Prostate gland (tissue), 2 donors: ENCODE measurements at regions not wholly inside any gene's neighbourhood (a gene's known extent, or its start where the extent isn't known, plus 50 kb on each side); places are given as distances from the start of the nearest gene placed in this dataset.

ENCODE experiments used
- DNase-seq: peaks from one replicate; pipeline ENCODE4 v3.0.0-alpha.2; 2019; ENCODE audit warnings: low spot score
- H3K27ac ChIP-seq, 2 donors: fragments of 200-600 bp; sonication (generic); 2 replicates each; pipeline ENCODE4 v1.5.1; 2017 to 2019
- H3K27me3 ChIP-seq: fragments of 200-600 bp; sonication (generic); replicated peaks from 2 replicates; pipeline ENCODE4 v1.5.1; 2019; ENCODE audit not compliant: insufficient read depth
- H3K36me3 ChIP-seq, 2 donors: fragments of 200-600 bp; sonication (generic); 1 replicate in 1 of 2; 2 replicates in 1 of 2; pipeline versions ENCODE4 v1.5.1 to v1.8.1; 2017 to 2019
- H3K4me1 ChIP-seq: fragments of 200-600 bp; sonication (generic); replicated peaks from 2 replicates; pipeline ENCODE4 v1.5.1; 2019
- H3K4me3 ChIP-seq, 2 donors: fragments of 200-600 bp; sonication (generic); 2 replicates each; pipeline ENCODE4 v1.5.1; 2017 to 2019
- H3K9me3 ChIP-seq: fragments of 200-600 bp; sonication (generic); 2 replicates; pipeline ENCODE4 v1.5.1; 2017
- CTCF ChIP-seq, 4 experiments: fragments of 200-600 bp in 2 of 4; fragments of 450-650 bp in 2 of 4; sonication (generic) in 2 of 4; IDR thresholded peaks; 1 replicate in 3 of 4; 2 replicates in 1 of 4; pipeline ENCODE4 v1.5.1; 2016 to 2019; ENCODE audit warnings: antibody characterized with exemption in 4 of 4, mild to moderate bottlenecking in 2 of 4, moderate library complexity in 2 of 4
- POLR2A ChIP-seq: fragments of 450-650 bp; IDR thresholded peaks from one replicate; pipeline ENCODE4 v1.6.1; 2016; ENCODE audit warnings: antibody characterized with exemption, mild to moderate bottlenecking
- POLR2AphosphoS5 ChIP-seq: sonication (generic); formaldehyde crosslinking; IDR thresholded peaks from one replicate; pipeline ENCODE4 v1.6.1; 2017; ENCODE audit warnings: antibody characterized with exemption
- WGBS: methylation state at CpG from one replicate; pipeline ENCODE4 v1.1.5; 2018; 5-methylcytosine and 5-hydroxymethylcytosine counted together
- intact Hi-C: fragments of 100-400 bp; cut with DNase I; formaldehyde crosslinking; loops from one replicate; pipeline ENCODE4 v1.14.2; 2022

GRCh38 chr14:38745861-38746260 is 357.2 kb downstream of the SEC23A start:
- no peak overlapping the region for H3K27ac ChIP-seq
- no peak overlapping the region for H3K4me3 ChIP-seq
- H3K4me1 ChIP-seq, result no peaks in the 10 kb centered on the region
- no peak for DNase-seq
- no peak for TF ChIP-seq CTCF (IDR thresholded peaks at IDR 0.05)
- no peak for TF ChIP-seq POLR2A
- TF ChIP-seq POLR2AphosphoS5, result no peak
- 70% methylated on average over 1 of the region's 1 CpG for WGBS
- intact Hi-C loops, result no loop called here
- H3K9me3 ChIP-seq, result no peaks in the 10 kb centered on the region
- H3K27me3 ChIP-seq, result no peaks in the 10 kb centered on the region
- no peaks in the 10 kb centered on the region for H3K36me3 ChIP-seq

DNA sequence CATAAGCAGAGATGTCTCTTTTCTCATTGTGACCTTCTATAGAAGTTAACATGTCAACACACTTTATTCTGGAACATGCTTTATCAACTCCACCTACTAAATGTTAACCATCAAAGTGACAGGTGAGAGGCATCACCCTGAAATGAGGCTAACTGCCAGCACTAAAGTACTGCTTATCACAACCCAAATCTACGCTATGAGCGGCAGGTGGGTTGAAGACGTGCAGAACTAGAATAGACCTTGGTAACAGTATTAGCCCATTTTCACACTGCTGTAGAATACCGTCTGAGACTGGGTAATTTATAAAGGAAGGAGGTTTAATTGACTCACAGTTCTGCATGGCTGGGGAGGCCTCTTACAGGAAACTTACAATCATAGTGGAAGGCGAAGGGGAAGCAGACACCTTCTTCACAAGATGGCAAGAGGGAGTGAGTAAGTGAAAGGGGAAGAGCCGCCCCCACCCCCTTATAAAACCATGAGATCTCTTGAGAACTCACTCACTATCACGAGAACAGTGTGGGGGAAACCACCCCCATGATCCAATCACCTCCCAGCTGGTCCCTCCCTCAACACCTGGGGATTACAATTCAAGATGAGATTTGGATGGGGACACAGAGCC is 359.0 kb downstream of the SEC23A start:
- Histone ChIP-seq H3K4me3 (no peak overlapping the region), H3K9me3 (no peaks in the 10 kb centered on the region), H3K36me3 (no peaks in the 10 kb centered on the region), H3K27me3 (no peaks in the 10 kb centered on the region), H3K27ac (no peak overlapping the region), H3K4me1 (no peaks in the 10 kb centered on the region)
- DNase-seq, result no peak
- WGBS, result 74% methylated on average over 7 of the region's 7 CpGs
- no peak for TF ChIP-seq CTCF (IDR thresholded peaks at IDR 0.05)
- no peak for TF ChIP-seq POLR2A
- no peak for TF ChIP-seq POLR2AphosphoS5
- intact Hi-C loops, result no loop called here

- no peaks in the 10 kb centered on the region for H3K36me3 ChIP-seq
- H3K9me3 ChIP-seq, result no peaks in the 10 kb centered on the region
- TF ChIP-seq CTCF (IDR thresholded peaks at IDR 0.05) (no peak), POLR2A (no peak), POLR2AphosphoS5 (no peak)
- DNase-seq, result no peak
- WGBS, result 64% methylated on average over 12 of the region's 12 CpGs
- intact Hi-C loops, result no loop called here
- H3K27me3 ChIP-seq, result no peaks in the 10 kb centered on the region
- H3K27ac ChIP-seq, result no peak overlapping the region
- no peak overlapping the region for H3K4me3 ChIP-seq
- no peaks in the 10 kb centered on the region for H3K4me1 ChIP-seq
These were observed 365.2 kb downstream of the SEC23A start for GRCh38 chr14:38737686-38738407.

DNA sequence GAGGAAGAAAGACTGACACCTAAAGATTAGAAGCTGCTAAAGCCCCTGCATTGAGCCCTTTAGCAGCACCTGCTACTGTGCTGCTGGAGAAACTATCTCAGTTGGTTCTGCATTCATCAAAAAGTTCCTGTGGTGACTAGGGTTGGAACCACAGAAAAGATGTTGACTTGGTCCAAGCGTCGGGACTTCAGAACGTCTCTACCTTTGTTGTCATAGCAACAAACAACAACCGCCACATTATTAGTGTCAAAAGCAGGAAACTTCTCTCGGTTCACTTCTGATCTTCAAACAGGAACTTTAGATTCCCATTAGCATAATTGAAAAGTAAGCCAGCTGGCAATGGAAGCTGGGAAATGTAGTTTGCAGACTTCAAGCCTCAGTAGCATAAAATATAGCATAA is 368.0 kb downstream of the SEC23A start:
- no peak for DNase-seq
- Histone ChIP-seq H3K27ac (no peak overlapping the region), H3K27me3 (no peaks in the 10 kb centered on the region), H3K4me1 (no peaks in the 10 kb centered on the region), H3K36me3 (no peaks in the 10 kb centered on the region), H3K9me3 (no peaks in the 10 kb centered on the region), H3K4me3 (no peak overlapping the region)
- intact Hi-C loops, result no loop called here
- TF ChIP-seq CTCF (IDR thresholded peaks at IDR 0.05) (no peak), POLR2A (no peak), POLR2AphosphoS5 (no peak)
- 64% methylated on average over 5 of the region's 5 CpGs for WGBS

DNA sequence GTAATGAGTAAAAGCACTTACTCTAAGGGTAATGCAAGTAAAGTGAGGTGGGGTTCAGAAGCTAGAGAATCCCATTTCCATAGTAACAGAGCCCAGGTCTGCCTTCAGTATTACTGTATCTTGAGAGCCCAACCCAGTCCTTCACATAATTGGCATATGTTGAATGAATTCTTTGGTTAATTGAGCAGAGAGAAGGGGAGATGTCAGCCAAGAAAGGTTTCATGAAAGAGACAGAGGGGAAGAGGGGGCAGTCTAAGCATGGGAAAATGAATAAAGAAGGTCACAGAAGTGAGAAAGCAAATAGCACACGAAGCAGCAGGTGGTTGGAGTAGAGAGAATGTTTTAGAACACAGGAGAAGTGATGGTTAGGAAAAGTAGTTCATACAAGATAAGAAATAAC is 371.1 kb downstream of the SEC23A start:
- Histone ChIP-seq H3K36me3 (no peaks in the 10 kb centered on the region), H3K4me3 (no peak overlapping the region), H3K27ac (no peak overlapping the region), H3K4me1 (no peaks in the 10 kb centered on the region), H3K9me3 (no peaks in the 10 kb centered on the region), H3K27me3 (no peaks in the 10 kb centered on the region)
- no peak for DNase-seq
- TF ChIP-seq CTCF (IDR thresholded peaks at IDR 0.05) (no peak), POLR2AphosphoS5 (no peak), POLR2A (no peak)
- intact Hi-C loops, result no loop called here
- WGBS, result 52% methylated on average over 1 of the region's 1 CpG
